ENCODE measurements at regions not wholly inside any gene's neighbourhood (a gene's known extent, or its start where the extent isn't known, plus 50 kb on each side); places are given as distances from the start of the nearest gene placed in this dataset.

- no peak for DNase-seq (ENCODE audit: low spot score)
Observed at GRCh38 chr13:105787632-105788031, 747.8 kb downstream of the EFNB2 start.

- DNase-seq (ENCODE audit: low spot score), result no peak
Observed at GRCh38 chr13:105785436-105785835, 750.0 kb downstream of the EFNB2 start.

- DNase-seq (ENCODE audit: low spot score), result no peak
Observed at GRCh38 chr13:105783261-105783660, 752.2 kb downstream of the EFNB2 start.

GRCh38 chr13:105778196-105778595, 757.3 kb downstream of the EFNB2 start:
- DNase-seq (ENCODE audit: low spot score), result peak; percentile 6

GRCh38 chr13:105774739-105775460, 760.6 kb downstream of the EFNB2 start:
- DNase-seq (ENCODE audit: low spot score), result no peak

- no peak for DNase-seq (ENCODE audit: low spot score)
Observed at GRCh38 chr13:105773863-105774538, 761.5 kb downstream of the EFNB2 start.

GRCh38 chr13:105773241-105773640, 762.2 kb downstream of the EFNB2 start:
- no peak for DNase-seq (ENCODE audit: low spot score)

- no peak for DNase-seq (ENCODE audit: low spot score)
Observed at GRCh38 chr13:105764486-105764885, 771.0 kb downstream of the EFNB2 start.

GRCh38 chr13:105763851-105764250, 771.6 kb downstream of the EFNB2 start:
- DNase-seq (ENCODE audit: low spot score), result no peak

- no peak for DNase-seq (ENCODE audit: low spot score)
Observed at GRCh38 chr13:105762096-105762495, 773.4 kb downstream of the EFNB2 start.

GRCh38 chr13:105758918-105759860, 776.3 kb downstream of the EFNB2 start:
- DNase-seq (ENCODE audit: low spot score), result no peak

- DNase-seq (ENCODE audit: low spot score), result no peak
Observed at GRCh38 chr13:105740739-105741138, 794.7 kb downstream of the EFNB2 start.

- no peak for DNase-seq (ENCODE audit: low spot score)
Observed at GRCh38 chr13:105737688-105738087, 797.8 kb downstream of the EFNB2 start.

GRCh38 chr13:105735281-105735680, 800.2 kb downstream of the EFNB2 start:
- DNase-seq (ENCODE audit: low spot score), result no peak

- DNase-seq (ENCODE audit: low spot score), result no peak
Observed at GRCh38 chr13:105732806-105733529, 802.5 kb downstream of the EFNB2 start.

GRCh38 chr13:105725887-105726286, 809.6 kb downstream of the EFNB2 start:
- DNase-seq (ENCODE audit: low spot score), result no peak

- peak; percentile 21 for DNase-seq (ENCODE audit: low spot score)
Observed at GRCh38 chr13:105721016-105721415, 814.4 kb downstream of the EFNB2 start.

GRCh38 chr13:105719859-105720258, 815.6 kb downstream of the EFNB2 start:
- DNase-seq (ENCODE audit: low spot score), result no peak

- no peak for DNase-seq (ENCODE audit: low spot score)
Observed at GRCh38 chr13:105709181-105709580, 826.3 kb downstream of the EFNB2 start.

GRCh38 chr13:105703843-105704242, 831.6 kb downstream of the EFNB2 start:
- no peak for DNase-seq (ENCODE audit: low spot score)

GRCh38 chr13:105702441-105702840, 833.0 kb downstream of the EFNB2 start:
- DNase-seq (ENCODE audit: low spot score), result no peak

GRCh38 chr13:105692769-105693168, 842.7 kb downstream of the EFNB2 start:
- no peak for DNase-seq (ENCODE audit: low spot score)

All from AG08395 (cell line).